GM23338 (cell line): ENCODE measurements at regions not wholly inside any gene's neighbourhood (a gene's known extent, or its start where the extent isn't known, plus 50 kb on each side); places are given as distances from the start of the nearest gene placed in this dataset.

Source experiments
- ATAC-seq: fragments of 200-7000 bp; cut with Tn5 transposase; 3 replicates; pipeline ENCODE4 v1.9.1; 2020
- DNase-seq: peaks from one replicate; pipeline ENCODE4 v3.0.0-alpha.2; 2015; ENCODE audit warnings: low spot score
- H2AFZ ChIP-seq: fragments of 200-600 bp; sonication (generic); 2 replicates; pipeline ENCODE4 v1.8.0; 2016; ENCODE audit warnings: antibody characterized with exemption, mild to moderate bottlenecking, moderate library complexity
- H3F3A ChIP-seq: fragments of 200-600 bp; sonication (generic); replicated peaks from 2 replicates; pipeline ENCODE4 v1.8.0; 2017; ENCODE audit warnings: antibody characterized with exemption, mixed run types, low read depth
- H3K27ac ChIP-seq: fragments of 200-600 bp; sonication (generic); 2 replicates; pipeline ENCODE4 v1.6.1; 2016; ENCODE audit warnings: low read depth
- H3K27me3 ChIP-seq: fragments of 200-600 bp; sonication (generic); 2 replicates; pipeline ENCODE4 v1.8.0; 2016; ENCODE audit warnings: mild to moderate bottlenecking, mixed run types, moderate library complexity; ENCODE audit not compliant: insufficient read depth
- H3K36me3 ChIP-seq: fragments of 200-600 bp; sonication (generic); 2 replicates; pipeline ENCODE4 v1.8.0; 2016; ENCODE audit warnings: mild to moderate bottlenecking; ENCODE audit not compliant: insufficient read depth
- H3K4me1 ChIP-seq: fragments of 200-600 bp; sonication (generic); 2 replicates; pipeline ENCODE4 v1.8.0; 2016; ENCODE audit warnings: mild to moderate bottlenecking, moderate library complexity; ENCODE audit not compliant: insufficient read depth
- H3K4me2 ChIP-seq: fragments of 200-600 bp; sonication (generic); 2 replicates; pipeline ENCODE4 v1.7.1; 2017; ENCODE audit warnings: mixed run types
- H3K4me3 ChIP-seq: fragments of 200-600 bp; sonication (generic); 2 replicates; pipeline ENCODE4 v1.6.1; 2016; ENCODE audit warnings: mixed run types
- H3K79me2 ChIP-seq: fragments of 200-600 bp; sonication (generic); replicated peaks from 2 replicates; pipeline ENCODE4 v1.8.0; 2017; ENCODE audit warnings: mild to moderate bottlenecking; ENCODE audit not compliant: insufficient read depth
- H3K9me2 ChIP-seq: fragments of 200-600 bp; sonication (generic); 2 replicates; pipeline ENCODE4 v1.8.0; 2017; ENCODE audit not compliant: insufficient read depth
- H4K20me1 ChIP-seq: fragments of 200-600 bp; sonication (generic); replicated peaks from 2 replicates; pipeline ENCODE4 v1.8.0; 2017; ENCODE audit warnings: mild to moderate bottlenecking; ENCODE audit not compliant: insufficient read depth
- H3K27ac Mint-ChIP-seq: 2 replicates; pipeline ENCODE4 v1.8.0; 2020; ENCODE audit warnings: inconsistent platforms, mild to moderate bottlenecking, moderate library complexity, mixed read lengths
- H3K27me3 Mint-ChIP-seq: 3 replicates; pipeline ENCODE4 v1.8.0; 2022; ENCODE audit warnings: low read depth, mild to moderate bottlenecking, moderate library complexity, mixed read lengths, inconsistent platforms; ENCODE audit not compliant: insufficient read depth, poor library complexity
- H3K36me3 Mint-ChIP-seq: 3 replicates; pipeline ENCODE4 v1.8.0; 2021; ENCODE audit warnings: low read depth, mild to moderate bottlenecking, inconsistent platforms, moderate library complexity, mixed read lengths
- H3K4me1 Mint-ChIP-seq: 3 replicates; pipeline ENCODE4 v1.8.0; 2020; ENCODE audit warnings: mild to moderate bottlenecking, inconsistent platforms, mixed read lengths
- H3K4me3 Mint-ChIP-seq: 3 replicates; pipeline ENCODE4 v1.8.0; 2021; ENCODE audit warnings: moderate library complexity, mild to moderate bottlenecking, inconsistent platforms, mixed read lengths
- H3K9me3 Mint-ChIP-seq: 3 replicates; pipeline ENCODE4 v1.8.0; 2020; ENCODE audit warnings: moderate library complexity, mild to moderate bottlenecking, inconsistent platforms, mixed read lengths
- CREB1 ChIP-seq: fragments of 250-450 bp; sonication (Bioruptor Pico); IDR thresholded peaks from 2 replicates; pipeline ENCODE4 v1.5.0; 2020; ENCODE audit warnings: low read depth, mild to moderate bottlenecking, moderate library complexity
- EZH2 ChIP-seq: fragments of 200-600 bp; sonication (generic); IDR thresholded peaks from one replicate; pipeline ENCODE4 v1.8.0; 2017; ENCODE audit warnings: antibody characterized with exemption, mild to moderate bottlenecking, low read depth; ENCODE audit not compliant: unreplicated experiment
- EZH2phosphoT487 ChIP-seq: fragments of 200-600 bp; sonication (generic); IDR thresholded peaks from one replicate; pipeline ENCODE4 v1.8.1; 2018; ENCODE audit warnings: antibody characterized with exemption; ENCODE audit not compliant: unreplicated experiment
- JUNB ChIP-seq: IDR thresholded peaks from one replicate; pipeline ENCODE4 v1.6.1; 2016; ENCODE audit warnings: antibody characterized with exemption; ENCODE audit not compliant: unreplicated experiment
- NANOG ChIP-seq: IDR thresholded peaks from 2 replicates; pipeline ENCODE4 v1.6.1; 2016; ENCODE audit warnings: antibody characterized with exemption, borderline replicate concordance
- POLR2AphosphoS5 ChIP-seq: IDR thresholded peaks from 2 replicates; pipeline ENCODE4 v1.6.1; 2016; ENCODE audit warnings: antibody characterized with exemption, low read depth
- STAT1 ChIP-seq: IDR thresholded peaks from one replicate; pipeline ENCODE4 v1.6.1; 2016; ENCODE audit warnings: antibody characterized with exemption; ENCODE audit not compliant: unreplicated experiment
- ZNF331 ChIP-seq: fragments of 250-450 bp; sonication (Bioruptor Pico); IDR thresholded peaks from 2 replicates; pipeline ENCODE4 v1.5.0; 2020; ENCODE audit warnings: low read depth, mild to moderate bottlenecking, moderate library complexity
- TF ChIP-seq, protein P1 (sequence below): IDR thresholded peaks from one replicate; pipeline ENCODE4 v1.6.1; 2018; ENCODE audit warnings: antibody characterized with exemption; ENCODE audit not compliant: unreplicated experiment
- TF ChIP-seq, protein P2 (sequence below): fragments of 250-450 bp; sonication (Bioruptor Pico); IDR thresholded peaks from 2 replicates; pipeline ENCODE4 v1.5.0; 2020; ENCODE audit warnings: mild to moderate bottlenecking, moderate library complexity

DNA sequence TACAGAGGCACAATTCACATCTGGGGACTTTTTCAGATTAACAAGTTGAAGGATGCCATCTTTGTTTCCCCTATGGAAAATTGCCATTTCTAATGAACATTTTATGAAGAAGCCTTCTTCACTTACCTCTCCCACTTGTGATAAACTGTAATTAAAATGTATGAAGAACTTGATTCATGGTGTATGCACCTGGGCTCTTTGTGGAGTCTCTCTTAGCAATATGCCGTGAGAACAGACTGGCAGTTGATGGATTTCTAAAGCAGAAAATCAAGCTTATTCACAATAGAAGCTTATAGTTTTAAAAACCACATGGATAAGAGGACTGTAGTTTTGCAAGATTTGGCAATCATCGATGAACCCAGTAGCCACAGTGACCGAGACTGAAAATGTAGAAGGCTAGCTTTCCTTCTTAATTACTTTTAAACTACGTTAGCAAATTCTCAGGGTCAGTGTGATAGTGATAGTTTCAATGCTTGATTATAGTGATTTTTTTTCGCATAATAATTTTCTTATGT is 270.6 kb downstream of the PRL start:
- peaks cover 6% of the 10 kb centered on the region; the same call in 2 of the 3 replicates for H3K36me3 Mint-ChIP-seq
- no peaks in the 10 kb centered on the region for H3K27me3 ChIP-seq
- peak overlapping the region; percentile 98 for H3K27ac Mint-ChIP-seq
- peak overlapping the region; percentile 11; the same call in 1 of the 3 replicates for H3K4me3 Mint-ChIP-seq
- H3K4me3 ChIP-seq: no peak overlapping the region
- H2AFZ ChIP-seq: no peak overlapping the region
- TF ChIP-seq POLR2AphosphoS5 (no peak), EZH2phosphoT487 (no peak)
- ATAC-seq (no peak), DNase-seq (no peak)
- no peaks in the 10 kb centered on the region for H3K9me2 ChIP-seq
- peaks cover 9% of the 10 kb centered on the region; the same call in 1 of the 3 replicates for H3K9me3 Mint-ChIP-seq
- H4K20me1 ChIP-seq: no peaks in the 10 kb centered on the region
- no peaks in the 10 kb centered on the region; the same call in 1 of the 2 replicates for H3K79me2 ChIP-seq
- H3K4me1 Mint-ChIP-seq: peaks cover 32% of the 10 kb centered on the region
- H3K4me1 ChIP-seq: peaks cover 30% of the 10 kb centered on the region
- 0 out of 2 replicates have a peak, but pooled peaks cover 3% of the 10 kb centered on the region for H3F3A ChIP-seq
- H3K27me3 Mint-ChIP-seq: peaks cover 11% of the 10 kb centered on the region
- H3K4me2 ChIP-seq: peak overlapping the region; percentile 18; the same call in 1 of the 2 replicates
- H3K27ac ChIP-seq: peak overlapping the region; percentile 96
- H3K36me3 ChIP-seq: 0 out of 2 replicates have a peak, but pooled peaks cover 3% of the 10 kb centered on the region

DNA sequence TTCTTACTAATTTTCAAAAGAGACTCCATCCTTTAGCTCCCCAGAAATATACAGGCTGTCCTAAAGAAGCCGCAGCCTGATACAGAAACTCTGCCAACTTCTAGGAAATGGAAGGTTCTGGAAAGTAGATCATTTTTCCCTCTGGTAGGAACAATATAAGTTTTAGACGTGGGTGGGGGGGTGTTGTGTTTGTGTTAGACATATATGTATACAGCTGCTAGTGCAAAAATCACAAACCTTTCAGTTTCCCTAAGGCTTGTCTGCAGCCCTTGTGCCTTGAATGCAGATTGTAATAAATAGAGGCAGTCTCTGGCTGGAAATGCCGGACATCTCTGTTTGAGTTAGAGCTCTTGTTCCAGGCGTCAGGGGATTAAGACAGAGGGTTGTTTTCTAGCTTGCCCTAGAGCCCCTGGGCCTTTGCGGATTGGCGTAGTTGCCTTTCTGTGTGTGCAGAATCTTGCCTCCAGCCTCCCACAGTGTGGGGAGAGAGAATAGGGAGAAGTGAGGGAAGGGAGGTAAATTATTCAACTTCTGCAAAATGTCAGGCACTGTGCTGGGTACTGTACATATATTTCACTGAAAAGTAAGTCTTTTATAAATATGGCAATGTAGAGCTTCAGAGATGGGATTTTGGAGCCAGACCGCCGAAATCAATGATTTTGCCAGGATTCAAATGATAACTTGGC is 269.7 kb downstream of the PRL start:
- H3K4me2 ChIP-seq: no peak overlapping the region
- 0 out of 2 replicates have a peak, but pooled peaks cover under 1% of the 10 kb centered on the region for H3K36me3 ChIP-seq
- H3K27ac ChIP-seq: peak overlapping the region; percentile 84
- Mint-ChIP-seq H3K4me1 (peaks cover 32% of the 10 kb centered on the region), H3K4me3 (no peak overlapping the region), H3K36me3 (peaks cover 9% of the 10 kb centered on the region; the same call in 2 of the 3 replicates), H3K9me3 (peaks cover 3% of the 10 kb centered on the region; the same call in 1 of the 3 replicates), H3K27ac (peak overlapping the region; percentile 62; the same call in 1 of the 2 replicates), H3K27me3 (peaks cover 11% of the 10 kb centered on the region)
- H4K20me1 ChIP-seq: no peaks in the 10 kb centered on the region
- DNase-seq: no peak
- H3K4me3 ChIP-seq: no peak overlapping the region
- peaks cover 30% of the 10 kb centered on the region for H3K4me1 ChIP-seq
- 0 out of 2 replicates have a peak, but pooled peaks cover 3% of the 10 kb centered on the region for H3F3A ChIP-seq
- H2AFZ ChIP-seq: no peak overlapping the region
- no peaks in the 10 kb centered on the region for H3K27me3 ChIP-seq
- no peaks in the 10 kb centered on the region for H3K9me2 ChIP-seq
- H3K79me2 ChIP-seq: peaks cover 5% of the 10 kb centered on the region
- no peak for ATAC-seq
- no peak for TF ChIP-seq JUNB
- TF ChIP-seq, protein P1, sequence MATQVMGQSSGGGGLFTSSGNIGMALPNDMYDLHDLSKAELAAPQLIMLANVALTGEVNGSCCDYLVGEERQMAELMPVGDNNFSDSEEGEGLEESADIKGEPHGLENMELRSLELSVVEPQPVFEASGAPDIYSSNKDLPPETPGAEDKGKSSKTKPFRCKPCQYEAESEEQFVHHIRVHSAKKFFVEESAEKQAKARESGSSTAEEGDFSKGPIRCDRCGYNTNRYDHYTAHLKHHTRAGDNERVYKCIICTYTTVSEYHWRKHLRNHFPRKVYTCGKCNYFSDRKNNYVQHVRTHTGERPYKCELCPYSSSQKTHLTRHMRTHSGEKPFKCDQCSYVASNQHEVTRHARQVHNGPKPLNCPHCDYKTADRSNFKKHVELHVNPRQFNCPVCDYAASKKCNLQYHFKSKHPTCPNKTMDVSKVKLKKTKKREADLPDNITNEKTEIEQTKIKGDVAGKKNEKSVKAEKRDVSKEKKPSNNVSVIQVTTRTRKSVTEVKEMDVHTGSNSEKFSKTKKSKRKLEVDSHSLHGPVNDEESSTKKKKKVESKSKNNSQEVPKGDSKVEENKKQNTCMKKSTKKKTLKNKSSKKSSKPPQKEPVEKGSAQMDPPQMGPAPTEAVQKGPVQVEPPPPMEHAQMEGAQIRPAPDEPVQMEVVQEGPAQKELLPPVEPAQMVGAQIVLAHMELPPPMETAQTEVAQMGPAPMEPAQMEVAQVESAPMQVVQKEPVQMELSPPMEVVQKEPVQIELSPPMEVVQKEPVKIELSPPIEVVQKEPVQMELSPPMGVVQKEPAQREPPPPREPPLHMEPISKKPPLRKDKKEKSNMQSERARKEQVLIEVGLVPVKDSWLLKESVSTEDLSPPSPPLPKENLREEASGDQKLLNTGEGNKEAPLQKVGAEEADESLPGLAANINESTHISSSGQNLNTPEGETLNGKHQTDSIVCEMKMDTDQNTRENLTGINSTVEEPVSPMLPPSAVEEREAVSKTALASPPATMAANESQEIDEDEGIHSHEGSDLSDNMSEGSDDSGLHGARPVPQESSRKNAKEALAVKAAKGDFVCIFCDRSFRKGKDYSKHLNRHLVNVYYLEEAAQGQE: no peak
- TF ChIP-seq, protein P2, sequence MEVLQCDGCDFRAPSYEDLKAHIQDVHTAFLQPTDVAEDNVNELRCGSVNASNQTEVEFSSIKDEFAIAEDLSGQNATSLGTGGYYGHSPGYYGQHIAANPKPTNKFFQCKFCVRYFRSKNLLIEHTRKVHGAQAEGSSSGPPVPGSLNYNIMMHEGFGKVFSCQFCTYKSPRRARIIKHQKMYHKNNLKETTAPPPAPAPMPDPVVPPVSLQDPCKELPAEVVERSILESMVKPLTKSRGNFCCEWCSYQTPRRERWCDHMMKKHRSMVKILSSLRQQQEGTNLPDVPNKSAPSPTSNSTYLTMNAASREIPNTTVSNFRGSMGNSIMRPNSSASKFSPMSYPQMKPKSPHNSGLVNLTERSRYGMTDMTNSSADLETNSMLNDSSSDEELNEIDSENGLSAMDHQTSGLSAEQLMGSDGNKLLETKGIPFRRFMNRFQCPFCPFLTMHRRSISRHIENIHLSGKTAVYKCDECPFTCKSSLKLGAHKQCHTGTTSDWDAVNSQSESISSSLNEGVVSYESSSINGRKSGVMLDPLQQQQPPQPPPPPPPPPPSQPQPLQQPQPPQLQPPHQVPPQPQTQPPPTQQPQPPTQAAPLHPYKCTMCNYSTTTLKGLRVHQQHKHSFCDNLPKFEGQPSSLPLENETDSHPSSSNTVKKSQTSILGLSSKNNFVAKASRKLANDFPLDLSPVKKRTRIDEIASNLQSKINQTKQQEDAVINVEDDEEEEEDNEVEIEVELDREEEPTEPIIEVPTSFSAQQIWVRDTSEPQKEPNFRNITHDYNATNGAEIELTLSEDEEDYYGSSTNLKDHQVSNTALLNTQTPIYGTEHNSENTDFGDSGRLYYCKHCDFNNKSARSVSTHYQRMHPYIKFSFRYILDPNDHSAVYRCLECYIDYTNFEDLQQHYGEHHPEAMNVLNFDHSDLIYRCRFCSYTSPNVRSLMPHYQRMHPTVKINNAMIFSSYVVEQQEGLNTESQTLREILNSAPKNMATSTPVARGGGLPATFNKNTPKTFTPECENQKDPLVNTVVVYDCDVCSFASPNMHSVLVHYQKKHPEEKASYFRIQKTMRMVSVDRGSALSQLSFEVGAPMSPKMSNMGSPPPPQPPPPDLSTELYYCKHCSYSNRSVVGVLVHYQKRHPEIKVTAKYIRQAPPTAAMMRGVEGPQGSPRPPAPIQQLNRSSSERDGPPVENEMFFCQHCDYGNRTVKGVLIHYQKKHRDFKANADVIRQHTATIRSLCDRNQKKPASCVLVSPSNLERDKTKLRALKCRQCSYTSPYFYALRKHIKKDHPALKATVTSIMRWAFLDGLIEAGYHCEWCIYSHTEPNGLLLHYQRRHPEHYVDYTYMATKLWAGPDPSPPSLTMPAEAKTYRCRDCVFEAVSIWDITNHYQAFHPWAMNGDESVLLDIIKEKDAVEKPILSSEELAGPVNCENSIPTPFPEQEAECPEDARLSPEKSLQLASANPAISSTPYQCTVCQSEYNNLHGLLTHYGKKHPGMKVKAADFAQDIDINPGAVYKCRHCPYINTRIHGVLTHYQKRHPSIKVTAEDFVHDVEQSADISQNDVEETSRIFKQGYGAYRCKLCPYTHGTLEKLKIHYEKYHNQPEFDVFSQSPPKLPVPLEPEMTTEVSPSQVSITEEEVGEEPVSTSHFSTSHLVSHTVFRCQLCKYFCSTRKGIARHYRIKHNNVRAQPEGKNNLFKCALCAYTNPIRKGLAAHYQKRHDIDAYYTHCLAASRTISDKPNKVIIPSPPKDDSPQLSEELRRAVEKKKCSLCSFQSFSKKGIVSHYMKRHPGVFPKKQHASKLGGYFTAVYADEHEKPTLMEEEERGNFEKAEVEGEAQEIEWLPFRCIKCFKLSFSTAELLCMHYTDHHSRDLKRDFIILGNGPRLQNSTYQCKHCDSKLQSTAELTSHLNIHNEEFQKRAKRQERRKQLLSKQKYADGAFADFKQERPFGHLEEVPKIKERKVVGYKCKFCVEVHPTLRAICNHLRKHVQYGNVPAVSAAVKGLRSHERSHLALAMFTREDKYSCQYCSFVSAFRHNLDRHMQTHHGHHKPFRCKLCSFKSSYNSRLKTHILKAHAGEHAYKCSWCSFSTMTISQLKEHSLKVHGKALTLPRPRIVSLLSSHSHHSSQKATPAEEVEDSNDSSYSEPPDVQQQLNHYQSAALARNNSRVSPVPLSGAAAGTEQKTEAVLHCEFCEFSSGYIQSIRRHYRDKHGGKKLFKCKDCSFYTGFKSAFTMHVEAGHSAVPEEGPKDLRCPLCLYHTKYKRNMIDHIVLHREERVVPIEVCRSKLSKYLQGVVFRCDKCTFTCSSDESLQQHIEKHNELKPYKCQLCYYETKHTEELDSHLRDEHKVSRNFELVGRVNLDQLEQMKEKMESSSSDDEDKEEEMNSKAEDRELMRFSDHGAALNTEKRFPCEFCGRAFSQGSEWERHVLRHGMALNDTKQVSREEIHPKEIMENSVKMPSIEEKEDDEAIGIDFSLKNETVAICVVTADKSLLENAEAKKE (CRISPR knock-in tag): no peak
- TF ChIP-seq NANOG: no peak
- TF ChIP-seq POLR2AphosphoS5: no peak
- no peak for TF ChIP-seq EZH2
- no peak for TF ChIP-seq CREB1
- TF ChIP-seq ZNF331: no peak
- no peak for TF ChIP-seq STAT1
